ENCODE measurements at regions not wholly inside any gene's neighbourhood (a gene's known extent, or its start where the extent isn't known, plus 50 kb on each side); places are given as distances from the start of the nearest gene placed in this dataset.
"Not testable (repeated sequence)": the region's sequence is repeated elsewhere in the genome, so short reads cannot be mapped to it uniquely, and the experiment has no call there.

DNA sequence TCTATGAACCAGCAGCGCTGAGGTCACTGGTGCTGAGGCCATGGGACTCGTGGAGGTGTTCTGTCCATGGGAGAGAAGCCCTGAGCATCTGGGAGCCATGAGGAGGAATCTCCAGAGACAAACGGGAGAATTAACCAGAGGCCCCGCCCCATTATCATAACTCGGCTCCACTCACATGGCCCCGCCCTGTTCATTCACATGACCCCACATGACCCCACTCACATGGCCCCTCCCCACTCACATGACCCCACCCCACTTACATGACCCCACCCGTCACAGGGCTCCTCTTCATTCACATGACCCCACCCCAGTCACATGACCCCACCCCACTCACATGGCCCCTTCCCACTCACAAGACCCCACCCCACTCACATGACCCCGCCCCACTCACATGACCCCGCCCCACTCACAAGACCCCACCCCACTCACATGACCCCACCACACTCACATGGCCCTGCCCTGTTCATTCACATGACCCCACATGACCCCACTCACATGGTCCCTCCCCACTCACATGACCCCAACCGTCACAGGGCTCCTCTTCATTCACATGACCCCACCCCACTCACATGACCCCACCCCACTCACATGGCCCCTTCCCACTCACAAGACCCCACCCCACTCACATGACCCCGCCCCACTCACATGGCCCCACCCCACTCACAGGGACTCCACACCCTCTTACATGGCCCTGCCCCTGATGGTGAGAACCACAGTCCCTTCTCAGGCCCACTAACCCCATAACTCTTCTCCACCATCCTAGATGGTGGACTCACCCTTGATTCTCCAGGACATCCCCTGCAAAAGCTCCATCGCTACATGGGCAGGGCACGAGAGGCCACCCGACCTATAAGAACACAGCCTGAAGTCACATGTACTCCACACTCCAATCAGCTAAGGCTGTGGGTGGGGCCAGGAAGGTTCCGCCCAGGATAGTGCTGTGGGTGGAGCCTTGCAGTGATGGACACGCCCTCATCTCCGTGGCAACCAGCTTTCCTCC lies 151.1 kb upstream of the SFSWAP start:
- ChIA-PET CTCF (no interaction called here), POLR2A (no interaction called here)
- Histone ChIP-seq H3K4me3 (ENCODE audit: low read depth, low read length) (no peak overlapping the region), H3K36me3 (ENCODE audit: control insufficient read depth, insufficient read depth, low read length) (no peaks in the 10 kb centered on the region), H3K27me3 (ENCODE audit: control insufficient read depth, insufficient read depth, low read length) (no peaks in the 10 kb centered on the region)
- TF ChIP-seq, protein P1, sequence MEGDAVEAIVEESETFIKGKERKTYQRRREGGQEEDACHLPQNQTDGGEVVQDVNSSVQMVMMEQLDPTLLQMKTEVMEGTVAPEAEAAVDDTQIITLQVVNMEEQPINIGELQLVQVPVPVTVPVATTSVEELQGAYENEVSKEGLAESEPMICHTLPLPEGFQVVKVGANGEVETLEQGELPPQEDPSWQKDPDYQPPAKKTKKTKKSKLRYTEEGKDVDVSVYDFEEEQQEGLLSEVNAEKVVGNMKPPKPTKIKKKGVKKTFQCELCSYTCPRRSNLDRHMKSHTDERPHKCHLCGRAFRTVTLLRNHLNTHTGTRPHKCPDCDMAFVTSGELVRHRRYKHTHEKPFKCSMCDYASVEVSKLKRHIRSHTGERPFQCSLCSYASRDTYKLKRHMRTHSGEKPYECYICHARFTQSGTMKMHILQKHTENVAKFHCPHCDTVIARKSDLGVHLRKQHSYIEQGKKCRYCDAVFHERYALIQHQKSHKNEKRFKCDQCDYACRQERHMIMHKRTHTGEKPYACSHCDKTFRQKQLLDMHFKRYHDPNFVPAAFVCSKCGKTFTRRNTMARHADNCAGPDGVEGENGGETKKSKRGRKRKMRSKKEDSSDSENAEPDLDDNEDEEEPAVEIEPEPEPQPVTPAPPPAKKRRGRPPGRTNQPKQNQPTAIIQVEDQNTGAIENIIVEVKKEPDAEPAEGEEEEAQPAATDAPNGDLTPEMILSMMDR (IDR thresholded peaks at IDR 0.05; ENCODE audit: insufficient read depth, low read depth, low read length): no peak
- no peak for DNase-seq (ENCODE audit: low read depth)

DNA sequence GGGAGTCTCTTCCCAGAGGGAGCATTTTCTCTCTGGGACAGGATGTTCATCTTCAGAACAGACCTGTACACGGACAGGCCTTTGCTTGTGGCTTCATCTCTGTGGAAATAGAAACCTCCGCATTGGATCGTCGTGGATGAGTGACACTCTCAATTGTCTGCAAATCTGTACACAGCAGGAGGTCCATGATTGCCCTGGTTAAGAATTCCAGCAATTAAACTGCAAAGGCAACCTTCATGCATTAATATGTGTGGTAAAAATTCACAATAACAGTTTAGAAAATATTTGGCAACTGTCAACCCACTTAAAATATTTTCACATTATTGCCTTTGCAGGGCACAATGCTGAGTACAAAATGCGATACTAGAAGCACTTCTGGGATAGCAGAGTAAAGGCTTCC lies 149.8 kb upstream of the SFSWAP start:
- Histone ChIP-seq H3K36me3 (ENCODE audit: control insufficient read depth, insufficient read depth, low read length) (no peaks in the 10 kb centered on the region), H3K27me3 (ENCODE audit: control insufficient read depth, insufficient read depth, low read length) (no peaks in the 10 kb centered on the region), H3K4me3 (ENCODE audit: low read depth, low read length) (no peak overlapping the region)
- ChIA-PET POLR2A (no interaction called here), CTCF (no interaction called here)
- TF ChIP-seq, protein P1 (IDR thresholded peaks at IDR 0.05; ENCODE audit: insufficient read depth, low read depth, low read length): no peak
- DNase-seq (ENCODE audit: low read depth): no peak

DNA sequence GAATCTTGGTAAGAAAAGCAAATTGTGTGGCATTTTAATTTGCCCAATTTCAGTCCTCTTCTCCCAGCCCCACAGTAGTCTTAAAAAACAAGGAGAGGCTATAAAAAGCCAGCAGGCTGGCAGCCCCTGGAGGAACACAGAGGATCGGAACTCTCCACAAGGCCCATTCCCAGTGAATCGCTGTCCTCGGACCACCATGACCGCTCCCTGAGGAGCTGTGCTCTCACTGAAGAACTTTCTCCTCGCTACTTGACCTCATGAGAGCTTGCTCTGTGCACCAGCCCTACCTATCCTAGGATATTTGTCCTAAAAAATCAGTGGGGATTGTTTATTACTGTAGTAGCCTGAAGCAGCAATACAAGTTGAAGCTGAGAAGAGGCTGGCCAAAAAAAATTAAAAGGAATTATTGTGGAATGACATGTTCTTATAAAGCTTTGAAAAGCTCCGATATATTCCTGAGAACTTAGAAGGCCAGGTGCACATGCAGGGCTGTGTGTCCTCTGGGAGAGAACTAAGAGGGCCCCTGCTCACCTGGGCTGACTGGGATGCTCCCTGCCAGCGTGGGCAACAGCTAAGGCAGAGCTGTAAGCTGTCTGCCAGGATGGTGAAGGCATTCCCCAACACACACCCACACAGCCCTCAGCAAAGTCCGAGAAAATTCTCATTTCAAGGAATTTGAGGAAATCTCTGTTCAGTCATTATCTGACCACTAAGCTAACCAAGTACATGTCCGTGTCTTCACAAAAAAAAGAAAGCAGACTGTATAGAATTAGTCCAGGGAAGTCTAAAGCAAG lies 148.8 kb upstream of the SFSWAP start:
- ChIA-PET POLR2A (no interaction called here), CTCF (no interaction called here)
- no peak for DNase-seq (ENCODE audit: low read depth)

DNA sequence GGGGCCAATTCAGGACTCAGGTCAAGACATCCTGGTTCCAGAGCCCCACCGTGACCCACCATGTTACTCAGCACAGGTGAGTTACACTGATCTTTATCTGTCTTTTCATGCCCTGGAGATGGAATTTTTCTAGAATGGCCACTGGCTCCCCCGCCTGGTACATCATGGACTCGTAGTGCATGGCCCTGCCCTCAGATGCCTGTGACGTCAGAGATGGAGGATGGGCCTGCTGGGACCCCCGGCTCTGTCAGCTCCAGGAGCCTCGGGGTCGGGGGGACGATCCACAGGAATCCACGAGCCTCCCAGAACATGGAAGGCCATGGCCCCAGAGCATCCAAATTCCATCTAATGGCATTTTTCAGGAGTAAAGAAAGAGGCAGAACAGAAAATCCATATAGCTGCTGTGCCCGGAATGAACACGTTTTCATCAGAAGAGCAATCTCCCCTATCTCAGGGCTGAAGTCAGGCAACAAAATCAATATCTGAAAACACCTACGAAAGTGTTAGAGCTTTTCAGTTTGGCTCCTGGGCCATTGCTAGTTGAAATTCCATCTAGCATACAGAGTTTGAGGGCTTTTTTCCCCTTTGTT lies 146.7 kb upstream of the SFSWAP start:
- H3K27me3 ChIP-seq (ENCODE audit: control insufficient read depth, insufficient read depth, low read length); H3K36me3 ChIP-seq (ENCODE audit: control insufficient read depth, insufficient read depth, low read length); H3K4me3 ChIP-seq (ENCODE audit: low read depth, low read length); DNase-seq (ENCODE audit: low read depth); POLR2A ChIA-PET; CTCF ChIA-PET: not testable (repeated sequence)

More for the DNA sequence above, 148.8 kb upstream of the SFSWAP start:
- no peaks in the 10 kb centered on the region for H3K36me3 ChIP-seq (ENCODE audit: control insufficient read depth, insufficient read depth, low read length)
- no peaks in the 10 kb centered on the region for H3K27me3 ChIP-seq (ENCODE audit: control insufficient read depth, insufficient read depth, low read length)
- no peak overlapping the region for H3K4me3 ChIP-seq (ENCODE audit: low read depth, low read length)
- TF ChIP-seq, protein P1 (IDR thresholded peaks at IDR 0.05; ENCODE audit: insufficient read depth, low read depth, low read length): no peak

DNA sequence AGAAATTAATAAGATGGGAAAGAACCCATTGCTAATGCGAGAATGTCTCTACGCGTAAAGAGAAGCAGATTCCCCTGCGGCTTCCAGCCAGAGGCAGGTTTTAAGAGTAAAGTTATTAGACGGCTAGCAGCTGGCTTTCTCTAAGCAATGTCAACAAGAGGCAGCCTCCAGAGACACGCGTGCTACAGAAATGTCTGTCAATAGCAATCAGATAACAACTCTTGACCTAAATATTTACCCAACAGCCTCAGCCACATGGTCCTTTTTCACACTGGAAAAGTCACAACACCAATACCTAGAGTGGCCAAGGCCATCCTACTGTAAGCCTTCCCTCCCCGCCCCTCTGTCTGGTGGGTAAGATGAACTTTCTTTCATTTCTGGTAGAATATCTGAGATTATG lies 146.0 kb upstream of the SFSWAP start:
- TF ChIP-seq, protein P1 (IDR thresholded peaks at IDR 0.05; ENCODE audit: insufficient read depth, low read depth, low read length): no peak
- Histone ChIP-seq H3K27me3 (ENCODE audit: control insufficient read depth, insufficient read depth, low read length) (no peaks in the 10 kb centered on the region), H3K36me3 (ENCODE audit: control insufficient read depth, insufficient read depth, low read length) (no peaks in the 10 kb centered on the region), H3K4me3 (ENCODE audit: low read depth, low read length) (no peak overlapping the region)
- DNase-seq (ENCODE audit: low read depth): no peak
- ChIA-PET CTCF (no interaction called here), POLR2A (no interaction called here)
